Natural killer cell (primary cell): ENCODE measurements at regions not wholly inside any gene's neighbourhood (a gene's known extent, or its start where the extent isn't known, plus 50 kb on each side); places are given as distances from the start of the nearest gene placed in this dataset.

Experiments used
- ATAC-seq, 3 donors: fragments of 150-1000 bp in 2 of 3; fragments of 200-7000 bp in 1 of 3; cut with Tn5 transposase; 1 replicate in 1 of 3; 2 replicates in 2 of 3; pipeline ENCODE4 v1.10.0; 2021; ENCODE audit warnings: mild to moderate bottlenecking in 2 of 3, moderate library complexity in 2 of 3
- DNase-seq, 2 donors: peaks; one replicate each; pipeline versions ENCODE4 v3.0.0 to v3.0.0-alpha.2; 2013 to 2021; ENCODE audit warnings: mixed read lengths in 1 of 2
- H3K27ac ChIP-seq: one replicate; pipeline ENCODE4 v1.5.1; 2013; ENCODE audit warnings: mild to moderate bottlenecking, low read length
- H3K27me3 ChIP-seq: one replicate; pipeline ENCODE4 v1.6.1; 2013; ENCODE audit warnings: low read length; ENCODE audit not compliant: control insufficient read depth, insufficient read depth
- H3K36me3 ChIP-seq: one replicate; pipeline ENCODE4 v1.6.1; 2013; ENCODE audit warnings: low read length; ENCODE audit not compliant: control insufficient read depth, insufficient read depth
- H3K4me1 ChIP-seq: one replicate; pipeline ENCODE4 v1.6.1; 2013; ENCODE audit warnings: low read length; ENCODE audit not compliant: control insufficient read depth, insufficient read depth
- H3K4me3 ChIP-seq: one replicate; pipeline ENCODE4 v1.5.1; 2013; ENCODE audit warnings: low read length
- H3K9me3 ChIP-seq: one replicate; pipeline ENCODE4 v1.6.1; 2013; ENCODE audit warnings: low read length; ENCODE audit not compliant: control insufficient read depth, insufficient read depth
- H3K27ac Mint-ChIP-seq, 2 donors: one replicate each; pipeline ENCODE4 v1.8.0; 2022; ENCODE audit warnings: mild to moderate bottlenecking in 2 of 2, mixed read lengths in 2 of 2, moderate library complexity in 1 of 2
- H3K27me3 Mint-ChIP-seq, 2 donors: one replicate each; pipeline ENCODE4 v1.8.0; 2022; ENCODE audit warnings: low read depth in 2 of 2, mixed read lengths in 2 of 2
- H3K36me3 Mint-ChIP-seq: one replicate; pipeline ENCODE4 v1.8.0; 2022; ENCODE audit warnings: mixed read lengths
- H3K4me1 Mint-ChIP-seq, 2 donors: one replicate each; pipeline ENCODE4 v1.8.0; 2022; ENCODE audit warnings: mixed read lengths in 2 of 2
- H3K4me3 Mint-ChIP-seq: one replicate; pipeline ENCODE4 v1.8.0; 2022; ENCODE audit warnings: mild to moderate bottlenecking, moderate library complexity, mixed read lengths
- H3K9me3 Mint-ChIP-seq, 2 donors: one replicate each; pipeline ENCODE4 v1.8.0; 2022; ENCODE audit warnings: mixed read lengths in 2 of 2
- CTCF ChIP-seq: fragments of 200-600 bp; IDR thresholded peaks from one replicate; pipeline ENCODE4 v1.8.0; 2022; ENCODE audit warnings: antibody characterized with exemption
- WGBS: methylation state at CpG from one replicate; pipeline ENCODE4 v1.1.7; 2013; ENCODE audit warnings: missing lambda C conversion rate; ENCODE audit not compliant: insufficient coverage; 5-methylcytosine and 5-hydroxymethylcytosine counted together
- intact Hi-C: fragments of 100-400 bp; cut with micrococcal nuclease; formaldehyde crosslinking; loops from one replicate; pipeline ENCODE4 v1.14.2; 2022

- no peak for TF ChIP-seq CTCF
- 94% methylated on average over 2 of the region's 3 CpGs for WGBS
- ATAC-seq, result no peak
- Mint-ChIP-seq H3K27me3 (no peaks in the 10 kb centered on the region), H3K27ac (no peak overlapping the region), H3K9me3 (peaks cover 5 to 8% of the 10 kb centered on the region in 2 donors), H3K4me1 (no peaks in the 10 kb centered on the region), H3K36me3 (no peaks in the 10 kb centered on the region), H3K4me3 (no peak overlapping the region)
- intact Hi-C loops, result no loop called here
- no peak overlapping the region for H3K27ac ChIP-seq
- no peaks in the 10 kb centered on the region for H3K27me3 ChIP-seq
- peaks cover 4% of the 10 kb centered on the region for H3K9me3 ChIP-seq
- H3K36me3 ChIP-seq, result no peaks in the 10 kb centered on the region
- no peaks in the 10 kb centered on the region for H3K4me1 ChIP-seq
- no peak for DNase-seq
- no peak overlapping the region for H3K4me3 ChIP-seq
Measured at GRCh38 chr3:148240351-148240750, 457.4 kb upstream of the AGTR1 start.

- no peaks in the 10 kb centered on the region for H3K27me3 Mint-ChIP-seq
- Histone ChIP-seq H3K36me3 (no peaks in the 10 kb centered on the region), H3K4me3 (no peak overlapping the region), H3K27me3 (no peaks in the 10 kb centered on the region), H3K4me1 (no peaks in the 10 kb centered on the region), H3K9me3 (no peaks in the 10 kb centered on the region), H3K27ac (no peak overlapping the region)
- no peak overlapping the region for H3K27ac Mint-ChIP-seq
- TF ChIP-seq CTCF, result no peak
- no peak overlapping the region for H3K4me3 Mint-ChIP-seq
- ATAC-seq, result no peak
- no peaks in the 10 kb centered on the region for H3K36me3 Mint-ChIP-seq
- 50% methylated on average over 1 of the region's 1 CpG for WGBS
- no peak for DNase-seq
- intact Hi-C loops, result no loop called here
- peaks cover 6 to 7% of the 10 kb centered on the region in 2 donors for H3K9me3 Mint-ChIP-seq
- H3K4me1 Mint-ChIP-seq, result no peaks in the 10 kb centered on the region
Measured at GRCh38 chr3:148243609-148244008, 454.1 kb upstream of the AGTR1 start.

GRCh38 chr3:148246291-148246923 is 451.3 kb upstream of the AGTR1 start:
- no peaks in the 10 kb centered on the region for H3K36me3 ChIP-seq
- Mint-ChIP-seq H3K27me3 (no peaks in the 10 kb centered on the region), H3K36me3 (no peaks in the 10 kb centered on the region), H3K4me1 (no peaks in the 10 kb centered on the region), H3K4me3 (no peak overlapping the region), H3K9me3 (peaks cover 5 to 7% of the 10 kb centered on the region in 2 donors), H3K27ac (no peak overlapping the region)
- intact Hi-C loops, result no loop called here
- no peak for ATAC-seq
- WGBS, result 60% methylated on average over 2 of the region's 3 CpGs
- H3K27ac ChIP-seq, result no peak overlapping the region
- no peaks in the 10 kb centered on the region for H3K4me1 ChIP-seq
- no peak overlapping the region for H3K4me3 ChIP-seq
- no peak for DNase-seq
- no peaks in the 10 kb centered on the region for H3K9me3 ChIP-seq
- no peak for TF ChIP-seq CTCF
- H3K27me3 ChIP-seq, result no peaks in the 10 kb centered on the region

GRCh38 chr3:148253713-148254112 is 444.0 kb upstream of the AGTR1 start:
- TF ChIP-seq CTCF, result no peak
- Histone ChIP-seq H3K27me3 (no peaks in the 10 kb centered on the region), H3K4me3 (no peak overlapping the region), H3K27ac (no peak overlapping the region), H3K4me1 (no peaks in the 10 kb centered on the region), H3K36me3 (no peaks in the 10 kb centered on the region), H3K9me3 (peaks cover under 1% of the 10 kb centered on the region)
- no peaks in the 10 kb centered on the region for H3K4me1 Mint-ChIP-seq
- intact Hi-C loops, result no loop called here
- H3K9me3 Mint-ChIP-seq, result peaks cover 7 to 20% of the 10 kb centered on the region in 2 donors
- no peak overlapping the region for H3K4me3 Mint-ChIP-seq
- no peaks in the 10 kb centered on the region for H3K27me3 Mint-ChIP-seq
- no peaks in the 10 kb centered on the region for H3K36me3 Mint-ChIP-seq
- WGBS, result 92% methylated on average over 2 of the region's 2 CpGs
- ATAC-seq, result no peak
- H3K27ac Mint-ChIP-seq, result no peak overlapping the region
- DNase-seq, result no peak
